ENCODE measurements at regions not wholly inside any gene's neighbourhood (a gene's known extent, or its start where the extent isn't known, plus 50 kb on each side); places are given as distances from the start of the nearest gene placed in this dataset.

DNA sequence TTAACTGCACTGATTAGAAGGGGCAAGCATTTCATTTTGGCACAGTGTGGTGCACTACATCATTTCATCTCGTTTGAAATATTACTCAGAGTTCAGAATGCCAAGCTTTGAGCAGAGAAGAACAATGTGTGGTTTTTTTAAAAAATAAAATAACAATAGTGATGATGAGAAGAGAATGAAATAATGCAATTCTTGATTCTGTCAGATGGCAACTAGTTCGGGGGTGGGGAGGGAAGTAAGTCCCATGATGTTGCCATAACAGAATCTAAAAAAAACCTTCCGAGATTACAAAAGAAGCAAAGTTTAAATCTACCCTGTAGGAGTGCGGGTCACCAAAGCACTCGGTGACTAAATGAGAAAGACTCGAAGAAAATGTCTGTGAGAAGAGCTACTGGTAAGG, 490.4 kb downstream of the NR4A2 start:
- ChIA-PET CTCF (no interaction called here), POLR2A (no interaction called here)
- DNase-seq (ENCODE audit: extremely low spot score) = no peak
- TF ChIP-seq SP1 (IDR thresholded peaks at IDR 0.05) (no peak), ARNT (IDR thresholded peaks at IDR 0.05) (no peak), HDGF (IDR thresholded peaks at IDR 0.05; ENCODE audit: borderline replicate concordance) (no peak), PKNOX1 (IDR thresholded peaks at IDR 0.05) (no peak), BHLHE40 (IDR thresholded peaks at IDR 0.05; ENCODE audit: borderline replicate concordance) (no peak), CTBP1 (IDR thresholded peaks at IDR 0.05; ENCODE audit: borderline replicate concordance) (no peak), FOXK2 (IDR thresholded peaks at IDR 0.05) (no peak)

- no peak for DNase-seq (ENCODE audit: extremely low spot score)
- no peak for TF ChIP-seq ZNF384 (IDR thresholded peaks at IDR 0.05)
- no peak for TF ChIP-seq LEF1 (IDR thresholded peaks at IDR 0.05; ENCODE audit: borderline replicate concordance)
- TF ChIP-seq SP1 (IDR thresholded peaks at IDR 0.05) = no peak
- no peak for TF ChIP-seq FOXM1 (IDR thresholded peaks at IDR 0.05; ENCODE audit: borderline replicate concordance)
- no peak for TF ChIP-seq HDGF (IDR thresholded peaks at IDR 0.05; ENCODE audit: borderline replicate concordance)
- no peak for TF ChIP-seq FOXA1 (IDR thresholded peaks at IDR 0.05)
- TF ChIP-seq TARDBP (IDR thresholded peaks at IDR 0.05) = no peak
- TF ChIP-seq ELF4 (IDR thresholded peaks at IDR 0.05) = no peak
- TF ChIP-seq NFRKB (IDR thresholded peaks at IDR 0.05) = no peak
- no peak for TF ChIP-seq PKNOX1 (IDR thresholded peaks at IDR 0.05)
- TF ChIP-seq BHLHE40 (IDR thresholded peaks at IDR 0.05; ENCODE audit: borderline replicate concordance) = no peak
- CTCF ChIA-PET = no interaction called here
Measured at GRCh38 chr2:155841442-155841841, 491.1 kb downstream of the NR4A2 start.

DNA sequence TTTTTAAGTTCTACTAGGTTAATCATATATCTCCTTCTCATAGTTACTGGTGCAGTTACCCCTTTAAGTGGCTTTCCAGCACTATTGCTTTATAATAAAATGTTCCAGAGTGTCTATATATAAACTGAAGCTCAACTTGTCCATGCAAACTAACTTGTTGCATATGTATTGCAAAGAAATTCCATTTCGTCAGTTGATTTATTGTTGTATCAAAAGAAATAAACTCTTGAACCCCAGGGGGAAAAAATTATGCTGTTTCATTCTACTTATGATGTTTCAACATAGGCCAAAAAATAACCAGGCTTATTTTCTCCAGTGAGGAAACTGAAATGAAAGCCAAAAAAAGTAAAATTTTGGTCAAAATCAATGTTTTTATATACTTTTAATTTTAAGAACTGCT, 491.9 kb downstream of the NR4A2 start:
- ChIA-PET POLR2A (no interaction called here), CTCF (no interaction called here)
- no peak for TF ChIP-seq PKNOX1 (IDR thresholded peaks at IDR 0.05)
- no peak for TF ChIP-seq FOXK2 (IDR thresholded peaks at IDR 0.05)
- TF ChIP-seq ZNF384 (IDR thresholded peaks at IDR 0.05) = no peak
- no peak for TF ChIP-seq ELF4 (IDR thresholded peaks at IDR 0.05)
- no peak for TF ChIP-seq BHLHE40 (IDR thresholded peaks at IDR 0.05; ENCODE audit: borderline replicate concordance)
- TF ChIP-seq SUZ12 (IDR thresholded peaks at IDR 0.05) = no peak
- no peak for TF ChIP-seq SP1 (IDR thresholded peaks at IDR 0.05)
- no peak for TF ChIP-seq CTBP1 (IDR thresholded peaks at IDR 0.05; ENCODE audit: borderline replicate concordance)
- TF ChIP-seq FOXA1 (IDR thresholded peaks at IDR 0.05) = no peak
- TF ChIP-seq NFRKB (IDR thresholded peaks at IDR 0.05) = no peak
- TF ChIP-seq LEF1 (IDR thresholded peaks at IDR 0.05; ENCODE audit: borderline replicate concordance) = no peak
- no peak for TF ChIP-seq HDGF (IDR thresholded peaks at IDR 0.05; ENCODE audit: borderline replicate concordance)
- no peak for TF ChIP-seq TARDBP (IDR thresholded peaks at IDR 0.05)
- TF ChIP-seq L3MBTL2 (conservative IDR thresholded peaks at IDR 0.05) = no peak
- TF ChIP-seq FOXM1 (IDR thresholded peaks at IDR 0.05; ENCODE audit: borderline replicate concordance) = no peak
- no peak for TF ChIP-seq ARNT (IDR thresholded peaks at IDR 0.05)
- DNase-seq (ENCODE audit: extremely low spot score) = no peak

More at GRCh38 chr2:155841442-155841841, 491.1 kb downstream of the NR4A2 start:
- POLR2A ChIA-PET = no interaction called here

- TF ChIP-seq HDGF (IDR thresholded peaks at IDR 0.05; ENCODE audit: borderline replicate concordance) = no peak
- no peak for TF ChIP-seq ZNF384 (IDR thresholded peaks at IDR 0.05)
- no peak for TF ChIP-seq ARNT (IDR thresholded peaks at IDR 0.05)
- no peak for TF ChIP-seq FOXM1 (IDR thresholded peaks at IDR 0.05; ENCODE audit: borderline replicate concordance)
- TF ChIP-seq LEF1 (IDR thresholded peaks at IDR 0.05; ENCODE audit: borderline replicate concordance) = no peak
- TF ChIP-seq NFRKB (IDR thresholded peaks at IDR 0.05) = no peak
- no peak for DNase-seq (ENCODE audit: extremely low spot score)
- ChIA-PET CTCF (no interaction called here), POLR2A (no interaction called here)
Measured at GRCh38 chr2:155839991-155840390, 492.5 kb downstream of the NR4A2 start.

DNA sequence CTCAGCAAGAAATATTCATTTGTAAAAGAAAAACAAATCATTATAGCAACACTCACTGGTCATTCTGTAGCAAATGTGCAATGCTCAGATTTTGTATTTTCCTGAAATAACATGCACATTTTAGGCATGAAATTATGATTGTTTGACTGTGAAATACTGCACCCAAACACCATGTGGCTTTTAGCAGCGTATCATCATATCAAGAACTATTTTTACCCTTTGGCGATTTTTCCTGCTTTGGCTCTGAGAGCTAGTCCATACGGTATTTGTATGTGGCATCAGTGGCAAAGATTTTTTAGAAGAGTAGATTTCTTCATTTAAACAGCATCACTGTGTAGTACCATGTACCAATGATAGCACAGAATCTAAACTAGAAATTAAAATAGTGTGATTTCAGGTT, 493.1 kb downstream of the NR4A2 start:
- ChIA-PET CTCF (no interaction called here), POLR2A (no interaction called here)
- TF ChIP-seq ARNT (IDR thresholded peaks at IDR 0.05) (no peak), BHLHE40 (IDR thresholded peaks at IDR 0.05; ENCODE audit: borderline replicate concordance) (no peak), FOXM1 (IDR thresholded peaks at IDR 0.05; ENCODE audit: borderline replicate concordance) (no peak), ELF4 (IDR thresholded peaks at IDR 0.05) (no peak), FOXA1 (IDR thresholded peaks at IDR 0.05) (no peak), SUZ12 (IDR thresholded peaks at IDR 0.05) (no peak), CTBP1 (IDR thresholded peaks at IDR 0.05; ENCODE audit: borderline replicate concordance) (no peak), SP1 (IDR thresholded peaks at IDR 0.05) (no peak), LEF1 (IDR thresholded peaks at IDR 0.05; ENCODE audit: borderline replicate concordance) (no peak), PKNOX1 (IDR thresholded peaks at IDR 0.05) (no peak), TARDBP (IDR thresholded peaks at IDR 0.05) (no peak), ZNF384 (IDR thresholded peaks at IDR 0.05) (no peak), HDGF (IDR thresholded peaks at IDR 0.05; ENCODE audit: borderline replicate concordance) (no peak), FOXK2 (IDR thresholded peaks at IDR 0.05) (no peak), L3MBTL2 (conservative IDR thresholded peaks at IDR 0.05) (no peak), NFRKB (IDR thresholded peaks at IDR 0.05) (no peak)
- no peak for DNase-seq (ENCODE audit: extremely low spot score)

- DNase-seq (ENCODE audit: extremely low spot score) = no peak
- TF ChIP-seq HDGF (IDR thresholded peaks at IDR 0.05; ENCODE audit: borderline replicate concordance) (no peak), SP1 (IDR thresholded peaks at IDR 0.05) (no peak)
- ChIA-PET CTCF (no interaction called here), POLR2A (no interaction called here)
Measured at GRCh38 chr2:155836439-155836838, 496.1 kb downstream of the NR4A2 start.
